CD4-positive, alpha-beta T cell (primary cell): ENCODE measurements at regions not wholly inside any gene's neighbourhood (a gene's known extent, or its start where the extent isn't known, plus 50 kb on each side); places are given as distances from the start of the nearest gene placed in this dataset.

Experiments used
- ATAC-seq: fragments of 200-7000 bp; cut with Tn5 transposase; one replicate; pipeline ENCODE4 v1.10.0; 2022; ENCODE audit warnings: mild to moderate bottlenecking; ENCODE audit not compliant: poor library complexity
- CTCF ChIA-PET: fragments of 350-600 bp; sonication (Branson Sonifier 250); formaldehyde crosslinking; loops from one replicate; lab custom pipeline; 2021; ENCODE audit warnings: antibody characterized with exemption, inconsistent platforms; lab: Charles Lee
- POLR2A ChIA-PET: fragments of 350-600 bp; sonication (Branson Sonifier 250); formaldehyde crosslinking; loops from one replicate; lab custom pipeline; 2021; ENCODE audit warnings: antibody characterized with exemption, inconsistent platforms; lab: Charles Lee
- DNase-seq, 14 experiments: peaks; one replicate each; pipeline ENCODE4 v3.0.0-alpha.2; 2013 to 2020; ENCODE audit warnings: mixed read lengths in 2 of 14
- H3K27ac ChIP-seq, 2 donors: one replicate each; pipeline versions ENCODE4 v1.5.1 to v1.7.0; 2013; ENCODE audit warnings: low read length in 2 of 2, low read depth in 1 of 2, mild to moderate bottlenecking in 1 of 2
- H3K27me3 ChIP-seq, 2 experiments: 1 replicate in 1 of 2; 2 replicates in 1 of 2; pipeline versions ENCODE4 v1.6.1 to v1.7.0; 2013; ENCODE audit warnings: low read length in 2 of 2, control low read depth in 1 of 2, mild to moderate bottlenecking in 1 of 2, moderate library complexity in 1 of 2; ENCODE audit not compliant: insufficient read depth in 2 of 2, control insufficient read depth in 1 of 2
- H3K36me3 ChIP-seq: one replicate; pipeline ENCODE4 v1.6.1; 2013; ENCODE audit warnings: low read length, control low read depth; ENCODE audit not compliant: insufficient read depth
- H3K4me1 ChIP-seq: one replicate; pipeline ENCODE4 v1.6.1; 2013; ENCODE audit warnings: low read length, control low read depth; ENCODE audit not compliant: insufficient read depth
- H3K4me3 ChIP-seq: one replicate; pipeline ENCODE4 v1.5.1; 2013; ENCODE audit warnings: mild to moderate bottlenecking, low read length, moderate library complexity
- H3K9me3 ChIP-seq, 2 experiments: 1 replicate in 1 of 2; 2 replicates in 1 of 2; pipeline versions ENCODE4 v1.6.1 to v1.7.0; 2013; ENCODE audit warnings: low read length in 2 of 2, mild to moderate bottlenecking in 2 of 2, control low read depth in 1 of 2, moderate library complexity in 1 of 2; ENCODE audit not compliant: control insufficient read depth in 1 of 2, insufficient read depth in 1 of 2
- H3K27ac Mint-ChIP-seq: one replicate; pipeline ENCODE4 v1.8.0; 2020; ENCODE audit warnings: mixed read lengths
- H3K27me3 Mint-ChIP-seq: one replicate; pipeline ENCODE4 v1.8.0; 2021; ENCODE audit warnings: mixed read lengths
- H3K36me3 Mint-ChIP-seq: one replicate; pipeline ENCODE4 v1.8.0; 2021; ENCODE audit warnings: low read depth, mixed read lengths
- H3K4me1 Mint-ChIP-seq: one replicate; pipeline ENCODE4 v1.8.0; 2021; ENCODE audit warnings: low read depth, mixed read lengths
- H3K4me3 Mint-ChIP-seq: one replicate; pipeline ENCODE4 v1.8.0; 2020; ENCODE audit warnings: mild to moderate bottlenecking, mixed read lengths
- H3K9me3 Mint-ChIP-seq: one replicate; pipeline ENCODE4 v1.8.0; 2020; ENCODE audit warnings: mixed read lengths
- CTCF ChIP-seq: fragments of 200-600 bp; IDR thresholded peaks from one replicate; pipeline ENCODE4 v1.8.0; 2022; ENCODE audit warnings: antibody characterized with exemption, mild to moderate bottlenecking
- intact Hi-C, 2 experiments: fragments of 100-400 bp; cut with DNase I in 1 of 2; cut with micrococcal nuclease in 1 of 2; formaldehyde crosslinking; loops; one replicate each; pipeline versions ENCODE4 v1.15.1 to v1.9.0; 2023 to 2025; cut with DNase I, micrococcal nuclease

DNA sequence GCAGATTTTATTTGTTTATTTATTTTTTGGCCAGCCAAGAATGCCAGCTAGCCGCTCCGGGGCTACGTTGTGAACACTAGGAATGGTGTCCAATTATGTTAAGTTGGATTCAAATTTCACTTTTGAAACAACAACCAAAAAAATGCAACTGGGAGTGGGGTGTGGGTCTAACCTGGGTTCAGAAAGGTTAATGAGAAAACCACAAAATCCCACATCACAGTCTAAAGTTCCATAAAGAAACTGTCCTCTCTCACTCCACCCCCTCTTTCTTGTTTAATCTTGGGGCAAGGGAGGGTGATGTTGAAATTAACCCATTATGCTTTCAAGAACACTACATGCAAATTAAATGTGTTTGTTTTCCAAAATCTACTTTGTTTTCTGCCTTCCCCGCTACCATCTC, 77.2 kb downstream of the LINC00237 start:
- H3K27me3 ChIP-seq, result peaks cover 0 to 4% of the 10 kb centered on the region in 2 experiments
- H3K4me1 ChIP-seq, result no peaks in the 10 kb centered on the region
- H3K27ac Mint-ChIP-seq, result no peak overlapping the region
- no peak overlapping the region for H3K4me3 Mint-ChIP-seq
- H3K4me3 ChIP-seq, result no peak overlapping the region
- ChIA-PET CTCF (no interaction called here), POLR2A (no interaction called here)
- H3K27ac ChIP-seq, result no peak overlapping the region
- TF ChIP-seq CTCF, result no peak
- DNase-seq, result no peak
- intact Hi-C loops, result no loop called here
- no peaks in the 10 kb centered on the region for H3K36me3 Mint-ChIP-seq
- H3K27me3 Mint-ChIP-seq, result peaks cover 41% of the 10 kb centered on the region
- H3K9me3 ChIP-seq, result no peaks in the 10 kb centered on the region
- no peaks in the 10 kb centered on the region for H3K36me3 ChIP-seq
- no peaks in the 10 kb centered on the region for H3K4me1 Mint-ChIP-seq
- no peak for ATAC-seq
- H3K9me3 Mint-ChIP-seq, result no peaks in the 10 kb centered on the region

- ATAC-seq (no peak), DNase-seq (no peak)
- H3K9me3 Mint-ChIP-seq, result no peaks in the 10 kb centered on the region
- ChIA-PET CTCF (interaction anchor here (0.7 kb wide), 1 partner anchor 303 kb away, joined by 3 read pairs; no protein-coding TSS in a partner anchor), POLR2A (no interaction called here)
- intact Hi-C loops, result no loop called here
- Histone ChIP-seq H3K9me3 (no peaks in the 10 kb centered on the region), H3K36me3 (no peaks in the 10 kb centered on the region), H3K4me1 (no peaks in the 10 kb centered on the region), H3K4me3 (no peak overlapping the region), H3K27ac (no peak overlapping the region), H3K27me3 (peaks cover 0 to 4% of the 10 kb centered on the region in 2 experiments)
- no peaks in the 10 kb centered on the region for H3K4me1 Mint-ChIP-seq
- no peak overlapping the region for H3K4me3 Mint-ChIP-seq
- no peak for TF ChIP-seq CTCF
- H3K27ac Mint-ChIP-seq, result no peak overlapping the region
- H3K27me3 Mint-ChIP-seq, result peaks cover 41% of the 10 kb centered on the region
- no peaks in the 10 kb centered on the region for H3K36me3 Mint-ChIP-seq
These were observed 77.7 kb downstream of the LINC00237 start for GRCh38 chr20:21028436-21028835.

DNA sequence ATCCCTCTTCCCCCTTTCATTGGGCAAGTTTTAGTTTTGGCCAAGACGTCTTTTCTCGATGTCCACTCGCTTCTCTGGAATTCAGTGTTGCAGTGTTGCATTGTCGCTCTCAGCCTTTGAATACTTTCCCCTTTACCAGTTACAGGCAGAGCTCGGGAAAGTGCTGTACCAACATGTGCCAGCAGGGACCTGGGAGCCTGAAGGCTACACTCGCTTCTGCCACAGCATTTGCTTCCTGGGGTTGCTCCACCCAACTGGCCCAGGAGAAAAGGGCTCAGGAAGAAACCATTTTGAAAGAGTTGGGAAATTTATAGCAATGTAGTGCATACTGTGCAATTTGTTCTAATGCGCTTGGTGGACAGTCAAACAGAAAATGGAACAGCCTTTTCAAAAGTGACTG, 78.6 kb downstream of the LINC00237 start:
- Mint-ChIP-seq H3K27me3 (peaks cover 39% of the 10 kb centered on the region), H3K9me3 (no peaks in the 10 kb centered on the region), H3K4me1 (no peaks in the 10 kb centered on the region), H3K27ac (no peak overlapping the region), H3K4me3 (no peak overlapping the region), H3K36me3 (no peaks in the 10 kb centered on the region)
- no peak for DNase-seq
- ChIA-PET CTCF (no interaction called here), POLR2A (no interaction called here)
- ATAC-seq, result no peak
- Histone ChIP-seq H3K9me3 (no peaks in the 10 kb centered on the region), H3K36me3 (no peaks in the 10 kb centered on the region), H3K4me1 (no peaks in the 10 kb centered on the region), H3K4me3 (no peak overlapping the region), H3K27me3 (peaks cover 0 to 4% of the 10 kb centered on the region in 2 experiments), H3K27ac (no peak overlapping the region)
- no peak for TF ChIP-seq CTCF
- intact Hi-C loops, result no loop called here
